ENCODE measurements at regions not wholly inside any gene's neighbourhood (a gene's known extent, or its start where the extent isn't known, plus 50 kb on each side); places are given as distances from the start of the nearest gene placed in this dataset.

DNA sequence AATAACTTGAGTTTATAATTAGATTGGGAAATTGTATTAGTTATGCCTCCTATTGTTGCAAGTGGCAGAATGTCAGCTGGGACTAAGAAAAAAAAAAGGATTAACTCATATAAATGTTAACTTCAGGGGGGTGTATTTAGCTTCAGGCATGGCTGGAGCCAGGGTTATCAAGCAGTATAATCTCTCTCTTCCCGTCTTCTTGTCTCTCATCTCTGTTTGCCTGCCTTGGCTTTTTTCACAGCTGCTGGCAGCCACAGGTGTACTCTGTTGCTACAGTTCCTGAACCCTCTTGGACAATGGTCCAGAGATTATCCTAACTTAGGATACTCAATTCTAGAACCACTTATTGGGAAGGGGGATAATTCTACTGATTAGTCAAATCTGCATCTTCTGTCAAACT lies 370.7 kb upstream of the MEX3C start:
- no peak overlapping the region for H3K4me2 ChIP-seq (ENCODE audit: insufficient read depth, low read length)
- H3K27me3 ChIP-seq (ENCODE audit: control insufficient read depth in 2 of 2, insufficient read depth in 2 of 2, low read length in 2 of 2) = no peaks in the 10 kb centered on the region
- H3K27ac ChIP-seq (ENCODE audit: extremely low read depth, low read depth, low read length) = no peak overlapping the region
- DNase-seq (ENCODE audit: extremely low read depth in 1 of 4, low spot score in 3 of 4) (no peak), ATAC-seq (no peak), FAIRE-seq (no peak)
- H4K20me1 ChIP-seq (replicated peaks; ENCODE audit: control insufficient read depth, insufficient read depth, low read length) = no peaks in the 10 kb centered on the region
- no peaks in the 10 kb centered on the region for H3K4me1 ChIP-seq (replicated peaks in 1 of 2; ENCODE audit: control insufficient read depth in 2 of 2, insufficient read depth in 2 of 2, low read length in 2 of 2)
- no peaks in the 10 kb centered on the region for H3K9me1 ChIP-seq (ENCODE audit: control insufficient read depth, insufficient read depth, low read length)
- in situ Hi-C loops (cut with MboI) (no loop called here), intact Hi-C loops (cut with micrococcal nuclease) (no loop called here)
- no peak overlapping the region for H3K4me3 ChIP-seq
- WGBS (ENCODE audit: insufficient coverage, low coverage, missing lambda C conversion rate) = 0% methylated on average over 1 of the region's 1 CpG
- no TSS peak for BruUV-seq (replicated peaks)
- POLR2A ChIA-PET = no interaction called here
- no peak overlapping the region for H3K9ac ChIP-seq (ENCODE audit: insufficient read depth in 1 of 2, low read depth in 2 of 2, low read length in 2 of 2)
- CTCF ChIA-PET (ENCODE audit: low intra/inter-chr PET ratio) = no interaction called here
- no peaks in the 10 kb centered on the region for H3K36me3 ChIP-seq (ENCODE audit: control insufficient read depth, insufficient read depth, low read length)
- H3K9me3 ChIP-seq (replicated peaks; ENCODE audit: control insufficient read depth, insufficient read depth, low read depth, low read length) = no peaks in the 10 kb centered on the region
- no peaks in the 10 kb centered on the region for H3K79me2 ChIP-seq (ENCODE audit: control insufficient read depth, insufficient read depth, low read length)
- no peak overlapping the region for H2AFZ ChIP-seq (ENCODE audit: low read depth, low read length)
- no peak for TF ChIP-seq TRIM24 (IDR thresholded peaks at IDR 0.05)
- TF ChIP-seq GABPA (tag; conservative IDR thresholded peaks at IDR 0.05; ENCODE audit: low read depth) = no peak
- TF ChIP-seq FOSL1 (tag; conservative IDR thresholded peaks at IDR 0.05) = no peak
- TF ChIP-seq AFF1 (IDR thresholded peaks at IDR 0.05; ENCODE audit: low read depth in 1 of 2, partially characterized antibody in 2 of 2) = no peak
- TF ChIP-seq BRCA1 (IDR thresholded peaks at IDR 0.05) = no peak
- TF ChIP-seq BRCA1 (CRISPR knock-in tag; IDR thresholded peaks at IDR 0.05) = no peak
- no peak for TF ChIP-seq ZNF75A (CRISPR knock-in tag; IDR thresholded peaks at IDR 0.05)
- no peak for TF ChIP-seq ZC3H8 (IDR thresholded peaks at IDR 0.05)
- no peak for TF ChIP-seq TRIM28 (IDR thresholded peaks at IDR 0.05)
- TF ChIP-seq SMC3 (conservative IDR thresholded peaks at IDR 0.05; ENCODE audit: insufficient read depth, low read depth, low read length) = no peak
- TF ChIP-seq ZBTB26 (CRISPR knock-in tag; IDR thresholded peaks at IDR 0.05) = no peak
- no peak for TF ChIP-seq ETS2 (tag; IDR thresholded peaks at IDR 0.05; ENCODE audit: borderline replicate concordance, poor library complexity, severe bottlenecking)
- no peak for TF ChIP-seq KLF6 (CRISPR knock-in tag; IDR thresholded peaks at IDR 0.05; ENCODE audit: borderline replicate concordance)
- TF ChIP-seq NFATC3 (IDR thresholded peaks at IDR 0.05) = no peak
- no peak for TF ChIP-seq ZNF512 (tag; IDR thresholded peaks at IDR 0.05)
- TF ChIP-seq, protein P1, sequence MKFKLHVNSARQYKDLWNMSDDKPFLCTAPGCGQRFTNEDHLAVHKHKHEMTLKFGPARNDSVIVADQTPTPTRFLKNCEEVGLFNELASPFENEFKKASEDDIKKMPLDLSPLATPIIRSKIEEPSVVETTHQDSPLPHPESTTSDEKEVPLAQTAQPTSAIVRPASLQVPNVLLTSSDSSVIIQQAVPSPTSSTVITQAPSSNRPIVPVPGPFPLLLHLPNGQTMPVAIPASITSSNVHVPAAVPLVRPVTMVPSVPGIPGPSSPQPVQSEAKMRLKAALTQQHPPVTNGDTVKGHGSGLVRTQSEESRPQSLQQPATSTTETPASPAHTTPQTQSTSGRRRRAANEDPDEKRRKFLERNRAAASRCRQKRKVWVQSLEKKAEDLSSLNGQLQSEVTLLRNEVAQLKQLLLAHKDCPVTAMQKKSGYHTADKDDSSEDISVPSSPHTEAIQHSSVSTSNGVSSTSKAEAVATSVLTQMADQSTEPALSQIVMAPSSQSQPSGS (CRISPR knock-in tag; IDR thresholded peaks at IDR 0.05) = no peak
- no peak for TF ChIP-seq CBX3 (IDR thresholded peaks at IDR 0.05; ENCODE audit: borderline replicate concordance in 1 of 2, low read length in 2 of 2)
- no peak for TF ChIP-seq ZSCAN32 (CRISPR knock-in tag; IDR thresholded peaks at IDR 0.05)

Data from K562 (cell line).